BLaER1 treated with 17β-estradiol and CSF1 and Interleukin-3, amounts not matched to agents 10 nM and 100 nM (cell line): ENCODE measurements at regions not wholly inside any gene's neighbourhood (a gene's known extent, or its start where the extent isn't known, plus 50 kb on each side); places are given as distances from the start of the nearest gene placed in this dataset.

Experiments used
- H3K27ac ChIP-seq, 11 experiments: shearing (Covaris generic); formaldehyde crosslinking; 2 replicates each; pipeline ENCODE4 v1.8.1; 2022
- H3K27me3 ChIP-seq, 11 experiments: shearing (Covaris generic); formaldehyde crosslinking; 2 replicates each; pipeline ENCODE4 v1.8.1; 2022
- H3K36me3 ChIP-seq, 11 experiments: shearing (Covaris generic); formaldehyde crosslinking; 2 replicates each; pipeline ENCODE4 v1.8.1; 2022
- H3K4me1 ChIP-seq, 10 experiments: shearing (Covaris generic); formaldehyde crosslinking; 2 replicates each; pipeline ENCODE4 v1.8.1; 2022
- H3K4me2 ChIP-seq, 11 experiments: shearing (Covaris generic); formaldehyde crosslinking; 2 replicates each; pipeline ENCODE4 v1.8.1; 2022
- H3K4me3 ChIP-seq, 10 experiments: shearing (Covaris generic); formaldehyde crosslinking; 2 replicates each; pipeline ENCODE4 v1.8.1; 2022
- H3K9ac ChIP-seq, 11 experiments: shearing (Covaris generic); formaldehyde crosslinking; 2 replicates each; pipeline ENCODE4 v1.8.1; 2022
- H3K9me3 ChIP-seq, 11 experiments: shearing (Covaris generic); formaldehyde crosslinking; replicated peaks in 1 of 11; 2 replicates each; pipeline ENCODE4 v1.8.1; 2022
- H4K20me1 ChIP-seq, 11 experiments: shearing (Covaris generic); formaldehyde crosslinking; 2 replicates each; pipeline ENCODE4 v1.8.1; 2022
- Cebpa-rat ChIP-seq, 11 experiments: shearing (Covaris generic); IDR thresholded peaks; 2 replicates each; pipeline ENCODE4 v1.8.1; 2022

- Histone ChIP-seq H3K4me2 (peak overlapping the region; percentile 84 to 97 (median 89)), H3K9me3 (no peaks in the 10 kb centered on the region), H3K4me3 (peak overlapping the region; percentile 34 to 55 (median 44); a peak in 18 of 20 replicates), H3K4me1 (peaks cover 77 to 86% (median 81%) of the 10 kb centered on the region in 10 experiments), H3K27me3 (no peaks in the 10 kb centered on the region), H4K20me1 (no peaks in the 10 kb centered on the region), H3K36me3 (no peaks in the 10 kb centered on the region), H3K27ac (peak overlapping the region; percentile 71 to 89 (median 83)), H3K9ac (peak overlapping the region; percentile 54 to 82 (median 73); a peak in 21 of 22 replicates)
- TF ChIP-seq Cebpa-rat (IDR thresholded peaks at IDR 0.05), result no peak
Observed at GRCh38 chr6:14638906-14639761, 521.6 kb downstream of the CD83 start.

- Histone ChIP-seq H3K27me3 (no peaks in the 10 kb centered on the region), H3K4me1 (peaks cover 67 to 77% (median 71%) of the 10 kb centered on the region in 10 experiments), H3K4me2 (peak overlapping the region; percentile 84 to 97 (median 89)), H3K27ac (peak overlapping the region; percentile 71 to 89 (median 83); a peak in 21 of 22 replicates), H3K4me3 (peak overlapping the region in 1 of 10 experiments; percentile 11; a peak in 1 of 20 replicates), H3K9me3 (no peaks in the 10 kb centered on the region), H3K9ac (peak overlapping the region; percentile 31 to 82 (median 73); a peak in 17 of 22 replicates), H3K36me3 (no peaks in the 10 kb centered on the region), H4K20me1 (no peaks in the 10 kb centered on the region)
- no peak for TF ChIP-seq Cebpa-rat (IDR thresholded peaks at IDR 0.05)
Observed at GRCh38 chr6:14639983-14640599, 522.5 kb downstream of the CD83 start.

- H4K20me1 ChIP-seq, result no peaks in the 10 kb centered on the region
- H3K4me3 ChIP-seq, result no peak overlapping the region
- H3K27ac ChIP-seq, result peak overlapping the region in 7 of 11 experiments; percentile 3 to 85 (median 81); a peak in 12 of 22 replicates
- peak overlapping the region in 3 of 11 experiments; percentile 4 to 78 (median 25); a peak in 3 of 22 replicates for H3K9ac ChIP-seq
- peaks cover 62 to 71% (median 66%) of the 10 kb centered on the region in 10 experiments for H3K4me1 ChIP-seq
- no peak for TF ChIP-seq Cebpa-rat (IDR thresholded peaks at IDR 0.05)
- H3K27me3 ChIP-seq, result no peaks in the 10 kb centered on the region
- H3K9me3 ChIP-seq, result peaks cover 0 to 3% (median 0%) of the 10 kb centered on the region in 11 experiments; a peak in 1 of 22 replicates
- no peaks in the 10 kb centered on the region for H3K36me3 ChIP-seq
- peak overlapping the region; percentile 84 to 97 (median 89) for H3K4me2 ChIP-seq
Observed at GRCh38 chr6:14640631-14641030, 523.1 kb downstream of the CD83 start.

- peak overlapping the region in 2 of 11 experiments; percentile 4 to 25; a peak in 3 of 22 replicates for H3K9ac ChIP-seq
- TF ChIP-seq Cebpa-rat (IDR thresholded peaks at IDR 0.05), result no peak
- peaks cover 53 to 62% (median 56%) of the 10 kb centered on the region in 10 experiments for H3K4me1 ChIP-seq
- H4K20me1 ChIP-seq, result no peaks in the 10 kb centered on the region
- H3K27me3 ChIP-seq, result no peaks in the 10 kb centered on the region
- peak overlapping the region; percentile 84 to 97 (median 89) for H3K4me2 ChIP-seq
- H3K9me3 ChIP-seq, result peaks cover 0 to 7% (median 0%) of the 10 kb centered on the region in 11 experiments; a peak in 2 of 22 replicates
- H3K4me3 ChIP-seq, result no peak overlapping the region
- peak overlapping the region in 8 of 11 experiments; percentile 3 to 85 (median 52); a peak in 11 of 22 replicates for H3K27ac ChIP-seq
- no peaks in the 10 kb centered on the region for H3K36me3 ChIP-seq
Observed at GRCh38 chr6:14641423-14642135, 524.0 kb downstream of the CD83 start.

GRCh38 chr6:14642136-14642505 lies 524.5 kb downstream of the CD83 start:
- peaks cover 0 to 10% (median 3%) of the 10 kb centered on the region in 11 experiments; a peak in 9 of 22 replicates for H3K9me3 ChIP-seq

GRCh38 chr6:14642842-14643241 lies 525.3 kb downstream of the CD83 start:
- H4K20me1 ChIP-seq, result no peaks in the 10 kb centered on the region
- H3K36me3 ChIP-seq, result no peaks in the 10 kb centered on the region
- TF ChIP-seq Cebpa-rat (IDR thresholded peaks at IDR 0.05), result no peak
- H3K9me3 ChIP-seq, result peaks cover 0 to 17% (median 10%) of the 10 kb centered on the region in 11 experiments; a peak in 11 of 22 replicates
- no peak overlapping the region for H3K27ac ChIP-seq
- H3K27me3 ChIP-seq, result no peaks in the 10 kb centered on the region
- H3K4me3 ChIP-seq, result no peak overlapping the region
- H3K9ac ChIP-seq, result no peak overlapping the region
- no peak overlapping the region for H3K4me2 ChIP-seq
- H3K4me1 ChIP-seq, result peaks cover 40 to 49% (median 44%) of the 10 kb centered on the region in 10 experiments

More at GRCh38 chr6:14642136-14642505, 524.5 kb downstream of the CD83 start:
- Histone ChIP-seq H3K9ac (no peak overlapping the region), H3K4me1 (peaks cover 47 to 56% (median 51%) of the 10 kb centered on the region in 10 experiments), H3K27me3 (no peaks in the 10 kb centered on the region), H3K4me3 (no peak overlapping the region), H3K27ac (peak overlapping the region in 2 of 11 experiments; percentile 82 to 85; a peak in 1 of 22 replicates), H3K4me2 (peak overlapping the region in 10 of 11 experiments; percentile 84 to 97 (median 88); a peak in 19 of 22 replicates), H3K36me3 (no peaks in the 10 kb centered on the region), H4K20me1 (no peaks in the 10 kb centered on the region)
- TF ChIP-seq Cebpa-rat (IDR thresholded peaks at IDR 0.05), result no peak

- no peaks in the 10 kb centered on the region for H4K20me1 ChIP-seq
- no peak overlapping the region for H3K27ac ChIP-seq
- H3K4me3 ChIP-seq, result no peak overlapping the region
- no peaks in the 10 kb centered on the region for H3K36me3 ChIP-seq
- H3K9me3 ChIP-seq, result peaks cover 0 to 30% (median 15%) of the 10 kb centered on the region in 11 experiments; a peak in 12 of 22 replicates
- peaks cover 24 to 34% (median 28%) of the 10 kb centered on the region in 10 experiments for H3K4me1 ChIP-seq
- no peak overlapping the region for H3K4me2 ChIP-seq
- no peak for TF ChIP-seq Cebpa-rat (IDR thresholded peaks at IDR 0.05)
- H3K27me3 ChIP-seq, result no peaks in the 10 kb centered on the region
- H3K9ac ChIP-seq, result no peak overlapping the region
Observed at GRCh38 chr6:14644381-14644780, 526.8 kb downstream of the CD83 start.

GRCh38 chr6:14645221-14645620 lies 527.6 kb downstream of the CD83 start:
- Histone ChIP-seq H3K4me3 (no peak overlapping the region), H3K4me2 (no peak overlapping the region), H3K9ac (no peak overlapping the region), H4K20me1 (no peaks in the 10 kb centered on the region), H3K9me3 (peaks cover 0 to 35% (median 15%) of the 10 kb centered on the region in 11 experiments; a peak in 12 of 22 replicates), H3K27me3 (no peaks in the 10 kb centered on the region), H3K27ac (no peak overlapping the region), H3K4me1 (peaks cover 16 to 31% (median 20%) of the 10 kb centered on the region in 10 experiments), H3K36me3 (no peaks in the 10 kb centered on the region)
- no peak for TF ChIP-seq Cebpa-rat (IDR thresholded peaks at IDR 0.05)
